Ishikawa (cell line): ENCODE measurements at regions not wholly inside any gene's neighbourhood (a gene's known extent, or its start where the extent isn't known, plus 50 kb on each side); places are given as distances from the start of the nearest gene placed in this dataset.
"Not testable (repeated sequence)": the region's sequence is repeated elsewhere in the genome, so short reads cannot be mapped to it uniquely, and the experiment has no call there.

ENCODE experiments used
- CEBPB ChIP-seq: IDR thresholded peaks from 2 replicates; pipeline ENCODE4 v1.6.1; 2012
- EGR1 ChIP-seq: IDR thresholded peaks from 2 replicates; pipeline ENCODE4 v1.6.1; 2012
- EP300 ChIP-seq: IDR thresholded peaks from 2 replicates; pipeline ENCODE4 v1.6.1; 2012; ENCODE audit warnings: borderline replicate concordance
- NFIC ChIP-seq: IDR thresholded peaks from 2 replicates; pipeline ENCODE4 v1.6.1; 2012
- RAD21 ChIP-seq: IDR thresholded peaks from 2 replicates; pipeline ENCODE4 v1.6.1; 2012; ENCODE audit warnings: low read depth
- TAF1 ChIP-seq: IDR thresholded peaks from 2 replicates; pipeline ENCODE4 v1.6.1; 2012; ENCODE audit warnings: low read depth, mild to moderate bottlenecking
- TCF12 ChIP-seq: IDR thresholded peaks from 2 replicates; pipeline ENCODE4 v1.6.1; 2012; ENCODE audit warnings: low read depth
- YY1 ChIP-seq: IDR thresholded peaks from 2 replicates; pipeline ENCODE4 v1.6.1; 2012; ENCODE audit warnings: low read depth
- ZBTB7A ChIP-seq: IDR thresholded peaks from 2 replicates; pipeline ENCODE4 v1.6.1; 2012; ENCODE audit warnings: low read depth
- TF ChIP-seq, protein P1 (sequence below): IDR thresholded peaks from 2 replicates; pipeline ENCODE4 v1.6.1; 2012
- TF ChIP-seq, protein P2 (sequence below): IDR thresholded peaks from 2 replicates; pipeline ENCODE4 v1.6.1; 2012; ENCODE audit warnings: low read depth, mild to moderate bottlenecking
- TF ChIP-seq, protein P3 (sequence below): IDR thresholded peaks from 2 replicates; pipeline ENCODE4 v1.6.1; 2012

DNA sequence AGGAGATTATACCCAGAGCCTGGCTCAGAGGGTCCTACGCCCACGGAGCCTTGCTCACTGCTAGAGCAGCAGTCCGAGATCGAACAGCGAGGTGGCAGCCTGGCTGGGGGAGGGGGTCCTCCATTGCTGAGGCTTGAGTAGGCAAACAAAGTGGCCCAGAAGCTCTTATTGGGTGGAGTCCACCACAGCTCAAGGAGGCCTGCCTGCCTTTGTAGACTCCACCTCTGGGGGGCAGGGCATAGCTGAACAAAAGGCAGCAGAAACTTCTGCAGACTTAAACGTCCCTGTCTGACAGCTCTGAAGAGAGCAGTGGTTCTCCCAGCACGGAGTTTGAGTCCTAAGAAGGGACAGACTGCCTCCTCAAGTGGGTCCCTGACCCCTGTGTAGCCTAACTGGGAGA lies 75.0 kb downstream of the TRIM27 start:
- TF ChIP-seq CEBPB, EP300, ZBTB7A, YY1, EGR1, NFIC, TAF1, TCF12: not testable (repeated sequence)
- TF ChIP-seq, protein P1, sequence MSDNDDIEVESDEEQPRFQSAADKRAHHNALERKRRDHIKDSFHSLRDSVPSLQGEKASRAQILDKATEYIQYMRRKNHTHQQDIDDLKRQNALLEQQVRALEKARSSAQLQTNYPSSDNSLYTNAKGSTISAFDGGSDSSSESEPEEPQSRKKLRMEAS, result not testable (repeated sequence)
- TF ChIP-seq, protein P2, sequence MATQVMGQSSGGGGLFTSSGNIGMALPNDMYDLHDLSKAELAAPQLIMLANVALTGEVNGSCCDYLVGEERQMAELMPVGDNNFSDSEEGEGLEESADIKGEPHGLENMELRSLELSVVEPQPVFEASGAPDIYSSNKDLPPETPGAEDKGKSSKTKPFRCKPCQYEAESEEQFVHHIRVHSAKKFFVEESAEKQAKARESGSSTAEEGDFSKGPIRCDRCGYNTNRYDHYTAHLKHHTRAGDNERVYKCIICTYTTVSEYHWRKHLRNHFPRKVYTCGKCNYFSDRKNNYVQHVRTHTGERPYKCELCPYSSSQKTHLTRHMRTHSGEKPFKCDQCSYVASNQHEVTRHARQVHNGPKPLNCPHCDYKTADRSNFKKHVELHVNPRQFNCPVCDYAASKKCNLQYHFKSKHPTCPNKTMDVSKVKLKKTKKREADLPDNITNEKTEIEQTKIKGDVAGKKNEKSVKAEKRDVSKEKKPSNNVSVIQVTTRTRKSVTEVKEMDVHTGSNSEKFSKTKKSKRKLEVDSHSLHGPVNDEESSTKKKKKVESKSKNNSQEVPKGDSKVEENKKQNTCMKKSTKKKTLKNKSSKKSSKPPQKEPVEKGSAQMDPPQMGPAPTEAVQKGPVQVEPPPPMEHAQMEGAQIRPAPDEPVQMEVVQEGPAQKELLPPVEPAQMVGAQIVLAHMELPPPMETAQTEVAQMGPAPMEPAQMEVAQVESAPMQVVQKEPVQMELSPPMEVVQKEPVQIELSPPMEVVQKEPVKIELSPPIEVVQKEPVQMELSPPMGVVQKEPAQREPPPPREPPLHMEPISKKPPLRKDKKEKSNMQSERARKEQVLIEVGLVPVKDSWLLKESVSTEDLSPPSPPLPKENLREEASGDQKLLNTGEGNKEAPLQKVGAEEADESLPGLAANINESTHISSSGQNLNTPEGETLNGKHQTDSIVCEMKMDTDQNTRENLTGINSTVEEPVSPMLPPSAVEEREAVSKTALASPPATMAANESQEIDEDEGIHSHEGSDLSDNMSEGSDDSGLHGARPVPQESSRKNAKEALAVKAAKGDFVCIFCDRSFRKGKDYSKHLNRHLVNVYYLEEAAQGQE, result not testable (repeated sequence)
- TF ChIP-seq, protein P3, sequence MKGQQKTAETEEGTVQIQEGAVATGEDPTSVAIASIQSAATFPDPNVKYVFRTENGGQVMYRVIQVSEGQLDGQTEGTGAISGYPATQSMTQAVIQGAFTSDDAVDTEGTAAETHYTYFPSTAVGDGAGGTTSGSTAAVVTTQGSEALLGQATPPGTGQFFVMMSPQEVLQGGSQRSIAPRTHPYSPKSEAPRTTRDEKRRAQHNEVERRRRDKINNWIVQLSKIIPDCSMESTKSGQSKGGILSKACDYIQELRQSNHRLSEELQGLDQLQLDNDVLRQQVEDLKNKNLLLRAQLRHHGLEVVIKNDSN, result not testable (repeated sequence)
- TF ChIP-seq RAD21, result peak; percentile 20; the same call in 1 of the 2 replicates
